GM19468 (cell line): ENCODE measurements at regions not wholly inside any gene's neighbourhood (a gene's known extent, or its start where the extent isn't known, plus 50 kb on each side); places are given as distances from the start of the nearest gene placed in this dataset.
"Not testable (repeated sequence)": the region's sequence is repeated elsewhere in the genome, so short reads cannot be mapped to it uniquely, and the experiment has no call there.

ENCODE experiments used
- ATAC-seq: cut with Tn5 transposase; IDR thresholded peaks from one replicate; pipeline ENCODE4 v1.9.1; 2021; ENCODE audit warnings: mild to moderate bottlenecking, moderate library complexity, moderate number of reproducible peaks; ENCODE audit not compliant: unreplicated experiment; ENCODE audit errors: extremely low read depth

DNA sequence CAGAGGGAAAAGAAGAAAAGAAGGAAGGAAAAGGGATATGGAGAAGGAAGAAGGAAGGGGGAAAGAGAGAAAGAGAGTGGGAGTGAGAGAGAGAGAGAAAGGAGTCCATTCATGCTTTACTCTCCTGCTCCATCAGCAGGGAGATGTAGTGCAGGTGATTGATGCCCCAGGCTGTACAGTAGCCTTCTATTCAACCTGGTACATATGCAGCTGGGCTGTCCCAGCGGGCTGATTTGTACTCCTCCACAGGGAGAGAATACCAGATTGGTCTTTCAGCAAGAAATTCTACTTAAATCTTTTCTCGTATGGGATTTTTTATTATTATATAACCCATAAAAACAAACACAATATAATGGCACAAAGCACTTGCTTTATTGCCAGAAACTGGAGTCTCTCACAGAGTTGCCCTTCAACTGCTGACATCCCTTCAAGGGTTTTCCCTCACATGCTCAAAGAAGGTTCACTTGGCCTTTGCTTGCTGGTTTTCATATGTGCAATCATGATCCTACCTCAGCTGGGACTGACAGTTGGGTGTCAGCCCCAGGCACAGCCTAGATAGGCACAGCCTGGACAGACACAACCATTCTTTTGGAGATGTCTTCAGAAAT, 380.1 kb upstream of the RIOK2 start:
- no peak for ATAC-seq

DNA sequence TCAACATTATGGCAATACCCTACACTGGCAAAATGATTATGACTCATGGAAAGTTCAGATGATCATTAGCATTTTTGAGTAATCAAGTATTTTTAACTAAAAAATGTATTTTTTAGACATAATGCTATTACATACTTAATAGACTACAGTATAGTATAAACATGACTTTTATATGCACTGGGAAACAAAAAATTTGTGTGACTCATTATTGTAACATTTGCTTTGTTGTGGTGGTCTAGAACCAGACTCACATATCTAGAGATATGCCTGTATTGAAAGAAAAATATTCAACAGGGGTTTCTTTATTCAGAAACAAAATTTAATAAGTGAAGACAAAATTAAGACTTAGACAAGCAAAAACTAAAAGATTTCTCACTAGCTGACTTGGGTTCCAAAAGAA, 385.3 kb upstream of the RIOK2 start:
- no peak for ATAC-seq

DNA sequence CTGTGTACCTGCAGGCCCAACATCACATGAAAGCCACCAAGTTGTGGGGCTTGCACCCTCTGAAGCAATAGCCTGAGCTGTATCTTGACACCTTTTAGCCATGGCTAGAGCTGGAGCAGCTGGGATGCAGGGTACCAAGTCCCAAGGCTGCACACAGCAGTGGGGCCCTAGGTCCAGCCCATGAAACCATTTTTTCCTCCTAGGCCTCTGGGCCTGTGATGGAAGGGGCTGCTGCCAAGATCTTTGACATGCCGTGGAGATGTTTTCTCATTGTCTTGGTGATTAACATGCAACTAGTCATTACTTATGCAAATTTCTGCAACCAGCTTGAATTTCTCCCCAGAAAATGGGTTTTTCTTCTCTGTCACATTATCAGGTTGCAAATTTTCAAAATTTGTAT, 387.2 kb upstream of the RIOK2 start:
- ATAC-seq: no peak

DNA sequence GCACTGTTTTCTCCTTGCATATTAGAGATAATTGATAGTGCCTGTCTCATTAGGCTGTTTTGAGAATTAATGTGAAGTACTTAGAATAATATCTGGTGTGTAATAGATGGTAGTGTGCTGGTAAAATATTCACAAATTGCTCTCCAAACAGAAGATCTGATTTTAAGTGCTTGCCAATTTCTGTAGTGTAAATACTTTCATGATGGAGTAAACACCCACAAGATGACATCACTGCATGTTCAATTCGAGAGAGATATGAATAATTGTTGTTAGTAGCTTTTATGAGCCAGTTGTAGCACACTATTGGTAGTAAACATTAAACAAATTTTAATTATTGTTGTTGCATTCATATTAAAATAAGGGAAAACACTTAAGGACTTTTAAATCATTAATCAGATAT, 392.3 kb upstream of the RIOK2 start:
- no peak for ATAC-seq

DNA sequence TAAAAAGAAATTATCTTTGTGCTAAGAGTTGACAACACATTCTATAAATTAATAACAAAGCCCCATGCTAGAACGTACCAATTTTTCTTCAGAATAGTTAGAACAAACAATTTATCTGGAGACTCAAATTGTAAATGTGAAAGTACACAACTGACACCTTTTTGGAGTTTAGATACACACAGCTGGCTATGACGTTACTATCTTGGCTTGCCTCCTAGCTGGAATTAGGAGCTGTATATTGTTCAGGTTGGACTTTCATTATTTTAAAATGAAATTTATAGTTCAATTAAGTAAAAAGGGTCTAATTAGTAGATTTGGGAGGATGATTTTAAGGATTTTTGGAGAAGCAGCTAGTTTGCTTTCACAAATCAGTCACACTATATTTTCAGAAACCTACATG, 393.9 kb upstream of the RIOK2 start:
- no peak for ATAC-seq

DNA sequence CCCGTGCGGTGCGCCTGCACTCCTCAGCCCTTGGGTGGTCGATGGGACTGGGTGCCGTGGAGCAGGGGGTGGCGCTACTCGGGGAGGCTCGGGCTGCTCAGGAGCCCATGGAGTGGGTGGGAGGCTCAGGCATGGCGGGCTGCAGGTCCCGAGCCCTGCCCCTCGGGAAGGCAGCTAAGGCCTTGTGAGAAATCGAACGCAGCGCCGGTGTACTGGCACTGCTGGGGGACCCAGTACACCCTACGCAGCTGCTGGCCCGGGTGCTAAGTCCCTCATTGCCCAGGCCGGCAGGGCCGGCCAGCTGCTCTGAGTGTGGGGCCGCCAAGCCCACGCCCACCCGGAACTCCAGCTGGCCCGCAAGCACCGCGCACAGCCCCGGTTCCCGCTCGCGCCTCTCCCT, 396.9 kb upstream of the RIOK2 start:
- ATAC-seq: not testable (repeated sequence)

DNA sequence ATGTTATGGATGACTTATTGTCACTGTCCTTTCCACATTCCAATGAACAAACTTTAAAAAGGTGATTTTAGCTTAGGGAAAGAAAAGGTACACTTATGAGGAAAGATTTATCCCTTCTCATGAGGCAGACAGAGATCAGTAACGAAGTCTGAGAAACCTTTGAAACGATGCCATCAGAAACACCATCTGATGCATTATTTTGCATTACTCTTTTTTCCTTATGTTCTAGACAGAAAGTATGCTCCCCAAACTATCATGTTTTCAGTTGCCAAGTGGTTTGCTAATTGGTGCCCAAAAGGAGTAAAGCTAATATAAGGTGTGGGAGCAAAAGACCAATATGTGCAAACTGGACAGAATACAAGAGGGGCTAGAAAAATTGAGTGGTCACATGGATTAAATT, 397.7 kb upstream of the RIOK2 start:
- ATAC-seq: no peak

DNA sequence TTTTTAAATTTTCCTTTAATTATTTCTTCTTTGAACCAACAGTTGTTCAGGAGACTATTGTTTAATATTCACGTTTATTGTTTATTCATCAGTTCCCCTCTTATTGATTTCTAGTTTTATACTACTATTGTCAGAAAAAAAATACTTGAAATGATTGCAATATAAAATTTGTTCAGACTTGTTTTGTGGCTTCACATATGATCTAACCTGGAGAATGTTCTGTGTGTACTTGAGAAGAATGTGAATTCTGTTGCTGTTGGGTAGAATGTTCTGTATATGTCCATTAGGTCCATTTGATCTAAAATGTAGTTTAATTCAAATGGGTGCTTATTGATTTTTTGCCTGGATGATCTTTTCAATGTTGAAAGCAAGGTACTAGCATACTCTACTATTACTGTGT, 408.7 kb upstream of the RIOK2 start:
- ATAC-seq: no peak

DNA sequence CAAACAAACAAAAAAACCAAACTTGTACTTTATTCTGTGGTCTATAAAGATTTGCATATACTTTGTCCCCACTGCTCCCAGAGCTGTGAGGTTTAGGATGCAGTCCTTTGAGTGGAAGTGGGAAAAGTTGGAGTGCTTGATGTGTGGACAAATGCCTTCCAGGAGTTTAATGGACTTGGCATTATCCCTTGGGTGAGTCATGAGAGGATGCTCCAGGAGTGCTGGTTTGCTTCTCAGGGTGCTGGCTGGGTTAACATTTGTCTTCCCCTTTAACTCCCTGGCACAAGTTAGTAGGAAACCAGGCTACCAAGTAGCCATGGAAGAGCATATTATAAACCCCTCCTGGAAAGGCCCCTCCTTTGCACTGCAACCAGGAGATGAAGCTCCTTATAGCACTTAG, 417.4 kb upstream of the RIOK2 start:
- ATAC-seq: no peak

DNA sequence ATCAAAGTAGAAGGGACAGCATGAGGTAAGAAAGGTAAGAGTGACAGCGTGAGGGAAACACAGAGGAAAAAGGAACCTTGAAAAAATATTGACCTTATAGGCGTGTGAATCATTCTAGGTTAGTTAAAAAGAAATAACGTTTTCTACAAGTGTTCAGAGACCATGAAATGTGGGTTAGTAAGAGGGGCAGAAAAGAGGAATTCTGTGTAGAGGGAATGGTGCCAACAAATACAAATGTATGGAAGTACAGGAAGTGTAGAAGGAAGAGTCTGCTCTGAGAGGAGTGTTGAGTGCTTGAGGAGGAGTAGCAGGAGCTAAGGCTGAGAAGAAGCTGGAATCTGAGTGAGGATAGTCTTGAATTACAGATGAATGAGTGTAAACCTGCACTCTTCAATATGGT, 418.6 kb upstream of the RIOK2 start:
- ATAC-seq: no peak

DNA sequence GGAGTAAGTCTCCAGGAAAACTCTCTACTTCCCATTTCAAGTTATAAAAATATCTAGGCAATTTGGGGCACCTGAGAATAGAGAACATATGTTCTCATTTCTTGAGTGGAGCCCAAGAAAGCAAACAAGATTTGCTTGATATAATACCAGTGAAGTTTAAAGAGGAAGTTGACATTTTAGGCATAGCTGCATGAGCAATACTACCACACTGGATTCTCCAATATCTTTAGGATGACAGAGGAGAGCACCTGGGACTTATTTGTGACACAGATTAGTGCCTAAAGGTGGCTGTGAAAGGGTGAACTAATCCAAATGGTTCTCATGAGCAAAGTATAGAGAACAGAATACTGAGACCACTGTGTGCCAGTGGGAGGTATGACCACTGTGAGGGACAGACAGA, 423.5 kb upstream of the RIOK2 start:
- no peak for ATAC-seq

DNA sequence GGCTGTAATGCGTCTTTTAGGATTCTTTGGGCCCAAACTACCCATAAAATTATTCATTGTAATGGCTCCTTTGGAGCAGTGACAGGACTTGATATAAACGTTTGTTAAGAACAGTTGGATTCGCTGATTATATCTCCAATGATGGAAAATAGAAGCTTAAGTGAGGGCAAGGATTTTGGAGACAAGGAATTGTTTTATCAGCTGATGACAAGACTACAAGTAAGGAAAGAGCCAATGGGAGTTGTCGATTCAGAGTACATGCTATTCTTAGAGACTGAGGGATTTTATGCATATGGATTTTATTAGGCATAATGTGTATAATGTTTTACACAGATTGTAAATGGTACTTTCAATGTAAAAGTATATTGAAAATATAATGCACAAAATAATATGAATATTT, 425.5 kb upstream of the RIOK2 start:
- ATAC-seq: no peak

DNA sequence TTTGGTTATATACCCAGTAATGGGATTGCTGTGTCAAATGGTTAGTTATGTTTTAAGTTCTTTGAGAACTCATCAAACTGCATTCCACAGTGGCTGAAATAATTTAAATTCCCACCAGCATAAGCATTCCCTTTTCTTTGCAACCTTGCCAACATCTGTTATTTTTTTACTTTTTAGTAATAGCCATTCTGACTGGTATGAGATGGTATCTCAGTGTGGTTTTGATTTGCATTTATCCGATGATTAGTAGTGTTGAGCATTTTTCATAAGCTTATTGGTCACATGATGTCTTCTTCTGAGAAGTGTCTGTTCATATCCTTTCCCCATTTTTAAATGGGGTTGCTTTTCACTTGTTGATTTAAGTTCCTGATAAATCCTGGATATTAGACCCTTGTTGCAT, 435.7 kb upstream of the RIOK2 start:
- no peak for ATAC-seq

DNA sequence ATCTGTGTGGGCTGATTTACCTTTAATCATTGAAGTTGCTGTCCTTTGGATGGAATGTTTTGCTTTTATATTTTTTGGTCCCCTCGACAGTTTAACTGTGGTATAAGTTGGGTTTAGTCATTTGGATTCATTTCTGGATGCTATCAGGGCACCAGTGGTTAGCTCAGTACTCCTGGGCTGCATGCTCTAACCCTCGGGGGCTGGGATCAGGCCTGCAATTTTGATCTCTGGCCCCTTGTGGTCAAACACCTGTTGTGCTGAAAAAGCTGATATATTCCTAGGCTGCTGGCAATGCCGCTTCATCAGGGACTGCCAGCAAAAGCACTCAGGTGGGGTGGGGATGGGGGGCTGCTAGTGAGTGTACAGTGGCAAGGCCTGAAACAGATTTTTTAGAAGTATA, 440.4 kb upstream of the RIOK2 start:
- no peak for ATAC-seq

DNA sequence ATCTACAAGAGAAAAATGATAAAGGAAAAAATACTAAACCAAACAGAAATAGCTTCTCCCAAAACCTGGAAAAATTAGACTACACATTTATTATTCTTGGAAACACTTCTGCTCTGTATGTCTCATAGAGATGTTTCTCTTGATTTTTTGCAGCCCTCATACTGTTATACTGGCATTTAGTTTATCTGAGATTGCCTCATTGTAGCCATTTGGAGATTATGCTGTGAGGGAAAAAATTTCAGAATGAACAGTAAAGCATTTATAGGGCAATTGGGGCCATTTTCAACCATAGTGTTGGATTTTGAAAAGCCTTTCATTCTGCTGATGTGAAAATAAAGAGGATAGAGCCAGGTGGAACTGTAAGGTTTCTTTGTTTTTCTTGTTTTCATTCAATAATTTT, 441.8 kb upstream of the RIOK2 start:
- ATAC-seq: no peak

DNA sequence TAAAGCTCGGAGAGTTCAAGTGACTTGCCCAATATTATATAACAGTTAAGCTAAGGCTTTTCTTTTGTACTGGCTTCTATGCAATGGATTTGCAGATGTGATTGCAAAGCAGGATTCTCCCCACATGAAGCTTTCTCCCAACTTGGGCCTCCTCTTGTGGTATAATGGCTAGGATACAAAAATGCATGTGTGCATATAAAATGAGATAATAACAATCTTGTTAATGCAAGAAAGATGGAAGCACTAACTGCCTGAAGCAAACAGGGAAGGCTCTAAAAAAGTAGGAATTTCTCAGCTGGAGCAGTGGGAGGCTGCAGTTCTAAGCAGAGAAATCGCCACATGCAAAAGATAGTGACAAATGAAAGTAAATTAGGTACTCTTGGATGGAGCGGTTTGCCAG, 444.2 kb upstream of the RIOK2 start:
- ATAC-seq: no peak

DNA sequence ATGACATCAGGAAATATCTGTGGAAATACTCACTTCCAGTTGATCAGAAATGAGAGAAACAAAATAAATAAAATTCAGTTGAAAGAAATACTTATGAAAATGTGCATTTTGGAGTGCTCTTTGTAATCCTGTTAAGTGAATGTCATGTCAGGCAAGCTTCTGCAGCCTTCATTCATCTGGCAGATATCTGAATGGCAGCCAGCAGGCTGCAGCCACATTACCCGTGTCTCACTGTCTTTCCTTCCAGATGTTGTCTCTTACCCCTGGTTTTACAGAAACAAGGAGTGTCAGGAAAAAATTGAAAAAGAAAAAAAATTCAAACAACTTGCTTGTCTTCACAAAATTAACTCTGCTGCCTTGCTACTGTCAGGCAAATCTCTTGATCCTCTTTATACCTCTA, 445.0 kb upstream of the RIOK2 start:
- no peak for ATAC-seq

DNA sequence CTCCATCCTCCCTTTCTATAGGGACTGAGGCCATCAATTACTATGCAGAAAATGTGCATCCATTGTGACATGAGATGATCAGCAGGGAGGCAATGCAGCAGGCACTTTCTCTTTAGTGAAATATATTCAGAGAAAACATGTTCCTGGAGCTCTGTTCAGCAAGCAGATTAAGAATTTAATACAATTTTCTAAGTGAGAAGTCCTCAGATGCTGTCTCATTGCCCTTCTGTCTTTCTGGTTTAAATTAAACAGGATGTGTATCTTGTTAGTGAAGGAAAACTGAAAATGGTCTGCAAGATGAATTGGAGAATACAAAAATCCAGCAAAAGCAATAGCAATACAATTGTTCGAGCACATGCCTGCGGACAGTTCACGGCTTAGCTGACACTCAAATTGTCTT, 445.8 kb upstream of the RIOK2 start:
- ATAC-seq: no peak

DNA sequence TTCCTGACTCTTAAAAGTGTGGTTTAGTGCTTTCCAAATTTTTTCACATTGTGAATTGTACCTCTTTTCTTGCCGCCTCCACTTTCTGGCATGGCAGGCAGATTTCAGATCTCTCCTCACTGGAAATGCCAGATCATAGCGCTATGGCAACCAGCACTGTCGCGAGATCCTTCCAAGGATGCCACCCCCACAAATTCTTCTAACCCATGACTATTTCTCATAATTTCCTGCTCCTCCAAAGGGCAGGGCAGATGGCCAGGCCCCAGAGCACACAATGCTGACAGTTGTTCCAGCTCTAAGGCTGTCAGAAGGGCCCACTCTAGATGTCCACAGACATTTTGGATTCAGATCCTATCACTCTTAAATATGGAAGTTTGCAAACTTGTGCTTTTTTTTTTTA, 446.2 kb upstream of the RIOK2 start:
- ATAC-seq: no peak

DNA sequence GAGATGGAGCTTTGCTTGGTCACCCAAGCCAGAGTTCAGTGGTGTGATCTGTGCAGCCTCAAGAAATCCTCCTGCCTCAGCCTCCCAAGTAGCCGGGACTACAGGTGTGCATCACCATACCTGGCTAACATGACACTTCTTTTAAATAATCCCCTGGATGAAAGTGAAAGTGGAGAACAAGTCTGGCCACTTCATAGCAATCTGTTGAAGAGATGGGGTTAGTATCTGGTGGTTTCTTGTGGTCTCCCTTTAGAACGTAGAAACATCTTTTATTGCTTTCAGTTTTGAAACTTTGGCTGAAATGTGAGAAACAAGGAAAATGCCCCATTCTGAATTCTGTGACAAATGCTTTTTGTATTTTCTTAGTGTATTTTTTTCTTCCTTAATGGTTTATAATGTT, 452.5 kb upstream of the RIOK2 start:
- no peak for ATAC-seq

DNA sequence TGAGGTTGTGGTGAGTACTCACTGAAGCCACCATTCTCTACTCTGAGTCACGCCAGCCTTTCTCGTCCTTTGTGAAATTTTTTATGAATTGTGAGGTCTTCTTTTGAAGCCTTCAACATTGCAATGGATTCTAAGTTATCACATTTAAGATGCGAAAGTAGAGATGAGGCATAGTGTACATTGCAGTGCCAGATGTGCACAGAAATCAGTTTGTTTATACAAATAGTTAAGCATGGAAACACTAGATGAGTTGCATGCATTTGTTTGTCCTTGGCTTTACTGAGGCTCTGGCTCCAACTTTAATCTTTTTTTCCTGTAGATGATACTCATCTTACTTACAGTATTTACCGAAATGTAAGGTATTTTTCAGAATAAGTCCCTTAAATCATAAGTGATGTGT, 453.7 kb upstream of the RIOK2 start:
- ATAC-seq: no peak

DNA sequence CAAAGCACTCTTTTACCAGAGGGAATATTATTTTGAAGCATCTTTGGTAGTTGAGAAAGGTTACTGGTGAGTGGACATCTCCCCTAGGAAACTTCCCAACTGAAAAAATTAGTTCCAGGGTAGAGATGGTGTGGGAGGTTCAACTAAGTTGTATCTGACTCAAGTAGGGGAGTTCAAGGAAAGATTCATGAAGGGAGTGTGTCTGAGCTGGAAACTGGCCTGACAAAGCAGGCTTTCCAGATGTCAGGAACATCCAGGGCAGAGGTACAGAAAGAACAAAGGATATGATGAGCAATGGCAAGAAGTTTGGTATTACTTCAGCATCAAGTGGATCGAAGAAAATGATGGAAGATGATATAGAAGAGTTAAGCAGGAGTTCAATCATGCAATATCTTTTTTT, 458.0 kb upstream of the RIOK2 start:
- no peak for ATAC-seq

DNA sequence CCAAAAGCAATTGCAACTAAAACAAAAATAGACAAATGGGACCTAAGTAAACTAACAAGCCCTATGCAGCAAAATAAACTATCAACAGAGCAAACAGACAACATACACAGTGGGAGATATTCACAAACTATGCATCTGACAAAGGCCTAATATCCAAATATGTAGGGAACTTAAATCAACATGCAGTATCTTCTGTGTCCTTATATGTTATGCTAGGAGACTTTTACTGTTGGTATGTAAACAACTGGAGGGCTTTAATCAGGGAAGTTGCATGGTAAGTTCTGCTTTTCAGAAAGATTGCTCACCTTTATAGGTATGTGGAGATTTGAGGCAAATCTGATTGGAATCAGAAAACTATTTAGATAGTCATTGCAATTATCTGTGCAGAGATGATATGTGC, 461.2 kb upstream of the RIOK2 start:
- ATAC-seq: no peak
